ENCODE measurements at regions not wholly inside any gene's neighbourhood (a gene's known extent, or its start where the extent isn't known, plus 50 kb on each side); places are given as distances from the start of the nearest gene placed in this dataset.

- BruUV-seq (replicated peaks): no TSS peak
- Mint-ChIP-seq H3K27ac (ENCODE audit: unreplicated experiment) (no peak overlapping the region), H3K9me3 (ENCODE audit: low read depth, unreplicated experiment) (peaks cover 11% of the 10 kb centered on the region), H3K4me1 (ENCODE audit: low read depth, unreplicated experiment) (no peaks in the 10 kb centered on the region), H3K36me3 (ENCODE audit: insufficient read depth, unreplicated experiment) (no peaks in the 10 kb centered on the region), H3K27me3 (ENCODE audit: unreplicated experiment) (no peaks in the 10 kb centered on the region), H3K4me3 (ENCODE audit: low read depth, unreplicated experiment) (no peak overlapping the region)
- intact Hi-C loops (cut with micrococcal nuclease; ENCODE audit: unreplicated experiment): no loop called here
- no peak for DNase-seq
- TF ChIP-seq CTCF (IDR thresholded peaks at IDR 0.05; ENCODE audit: unreplicated experiment): no peak
- CTCF ChIA-PET: no interaction called here
Observed at GRCh38 chr1:5562331-5562730, 429.9 kb downstream of the NPHP4 start.

- no TSS peak for BruUV-seq (replicated peaks)
- CTCF ChIA-PET: no interaction called here
- no peaks in the 10 kb centered on the region for H3K36me3 Mint-ChIP-seq (ENCODE audit: insufficient read depth, unreplicated experiment)
- H3K27ac Mint-ChIP-seq (ENCODE audit: unreplicated experiment): no peak overlapping the region
- TF ChIP-seq CTCF (IDR thresholded peaks at IDR 0.05; ENCODE audit: unreplicated experiment): no peak
- H3K4me3 Mint-ChIP-seq (ENCODE audit: low read depth, unreplicated experiment): no peak overlapping the region
- H3K27me3 Mint-ChIP-seq (ENCODE audit: unreplicated experiment): no peaks in the 10 kb centered on the region
- no peaks in the 10 kb centered on the region for H3K4me1 Mint-ChIP-seq (ENCODE audit: low read depth, unreplicated experiment)
- no peak for DNase-seq
- intact Hi-C loops (cut with micrococcal nuclease; ENCODE audit: unreplicated experiment): no loop called here
- H3K9me3 Mint-ChIP-seq (ENCODE audit: low read depth, unreplicated experiment): peaks cover 11% of the 10 kb centered on the region
Observed at GRCh38 chr1:5559078-5559477, 433.1 kb downstream of the NPHP4 start.

- intact Hi-C loops (cut with micrococcal nuclease; ENCODE audit: unreplicated experiment): no loop called here
- H3K4me1 Mint-ChIP-seq (ENCODE audit: low read depth, unreplicated experiment): no peaks in the 10 kb centered on the region
- DNase-seq: no peak
- no peak overlapping the region for H3K27ac Mint-ChIP-seq (ENCODE audit: unreplicated experiment)
- H3K9me3 Mint-ChIP-seq (ENCODE audit: low read depth, unreplicated experiment): peaks cover 12% of the 10 kb centered on the region
- no TSS peak for BruUV-seq (replicated peaks)
- H3K36me3 Mint-ChIP-seq (ENCODE audit: insufficient read depth, unreplicated experiment): no peaks in the 10 kb centered on the region
- H3K27me3 Mint-ChIP-seq (ENCODE audit: unreplicated experiment): no peaks in the 10 kb centered on the region
- no peak overlapping the region for H3K4me3 Mint-ChIP-seq (ENCODE audit: low read depth, unreplicated experiment)
- TF ChIP-seq CTCF (IDR thresholded peaks at IDR 0.05; ENCODE audit: unreplicated experiment): no peak
- CTCF ChIA-PET: no interaction called here
Observed at GRCh38 chr1:5555853-5556252, 436.4 kb downstream of the NPHP4 start.

- DNase-seq: no peak
- CTCF ChIA-PET: no interaction called here
- TF ChIP-seq CTCF (IDR thresholded peaks at IDR 0.05; ENCODE audit: unreplicated experiment): no peak
- Mint-ChIP-seq H3K27ac (ENCODE audit: unreplicated experiment) (no peak overlapping the region), H3K9me3 (ENCODE audit: low read depth, unreplicated experiment) (peaks cover 12% of the 10 kb centered on the region), H3K27me3 (ENCODE audit: unreplicated experiment) (no peaks in the 10 kb centered on the region), H3K36me3 (ENCODE audit: insufficient read depth, unreplicated experiment) (no peaks in the 10 kb centered on the region), H3K4me1 (ENCODE audit: low read depth, unreplicated experiment) (no peaks in the 10 kb centered on the region), H3K4me3 (ENCODE audit: low read depth, unreplicated experiment) (no peak overlapping the region)
- intact Hi-C loops (cut with micrococcal nuclease; ENCODE audit: unreplicated experiment): no loop called here
- no TSS peak for BruUV-seq (replicated peaks)
Observed at GRCh38 chr1:5554784-5555183, 437.4 kb downstream of the NPHP4 start.

GRCh38 chr1:5554111-5554510 is 438.1 kb downstream of the NPHP4 start:
- H3K9me3 Mint-ChIP-seq (ENCODE audit: low read depth, unreplicated experiment): peaks cover 12% of the 10 kb centered on the region

More at GRCh38 chr1:5554111-5554510, 438.1 kb downstream of the NPHP4 start:
- CTCF ChIA-PET: no interaction called here
- no peaks in the 10 kb centered on the region for H3K36me3 Mint-ChIP-seq (ENCODE audit: insufficient read depth, unreplicated experiment)
- no peak for TF ChIP-seq CTCF (IDR thresholded peaks at IDR 0.05; ENCODE audit: unreplicated experiment)
- H3K27ac Mint-ChIP-seq (ENCODE audit: unreplicated experiment): no peak overlapping the region
- H3K27me3 Mint-ChIP-seq (ENCODE audit: unreplicated experiment): no peaks in the 10 kb centered on the region
- DNase-seq: no peak
- H3K4me3 Mint-ChIP-seq (ENCODE audit: low read depth, unreplicated experiment): no peak overlapping the region
- no peaks in the 10 kb centered on the region for H3K4me1 Mint-ChIP-seq (ENCODE audit: low read depth, unreplicated experiment)
- intact Hi-C loops (cut with micrococcal nuclease; ENCODE audit: unreplicated experiment): no loop called here
- no TSS peak for BruUV-seq (replicated peaks)
